HG03103 (cell line): ENCODE measurements at regions not wholly inside any gene's neighbourhood (a gene's known extent, or its start where the extent isn't known, plus 50 kb on each side); places are given as distances from the start of the nearest gene placed in this dataset.
"Not testable (repeated sequence)": the region's sequence is repeated elsewhere in the genome, so short reads cannot be mapped to it uniquely, and the experiment has no call there.

Experiments used
- ATAC-seq: cut with Tn5 transposase; IDR thresholded peaks from one replicate; pipeline ENCODE4 v1.9.1; 2021; ENCODE audit warnings: low read depth; ENCODE audit not compliant: unreplicated experiment

- ATAC-seq = no peak
Observed at GRCh38 chr10:81386817-81387216, 488.2 kb upstream of the NRG3 start.

GRCh38 chr10:81403451-81403850, 471.5 kb upstream of the NRG3 start:
- ATAC-seq = no peak

DNA sequence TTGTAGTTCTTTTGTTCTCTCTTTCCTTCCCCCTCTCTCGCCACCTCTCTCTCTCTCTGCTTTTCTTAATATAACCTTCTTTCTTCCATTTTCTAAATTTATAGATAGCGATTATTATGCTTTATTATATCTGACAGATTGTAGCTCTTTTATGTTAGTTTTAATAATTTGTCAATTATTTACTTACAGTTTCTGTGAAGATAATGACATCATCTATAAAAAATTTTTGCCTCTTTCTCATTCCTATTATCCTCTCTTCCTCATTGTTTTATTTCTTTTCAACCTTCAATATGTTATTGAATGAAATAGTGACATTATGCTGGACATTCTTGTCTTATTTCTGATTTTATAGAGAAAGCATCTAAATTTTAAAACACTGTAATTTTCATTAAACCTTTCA, 469.6 kb upstream of the NRG3 start:
- no peak for ATAC-seq

DNA sequence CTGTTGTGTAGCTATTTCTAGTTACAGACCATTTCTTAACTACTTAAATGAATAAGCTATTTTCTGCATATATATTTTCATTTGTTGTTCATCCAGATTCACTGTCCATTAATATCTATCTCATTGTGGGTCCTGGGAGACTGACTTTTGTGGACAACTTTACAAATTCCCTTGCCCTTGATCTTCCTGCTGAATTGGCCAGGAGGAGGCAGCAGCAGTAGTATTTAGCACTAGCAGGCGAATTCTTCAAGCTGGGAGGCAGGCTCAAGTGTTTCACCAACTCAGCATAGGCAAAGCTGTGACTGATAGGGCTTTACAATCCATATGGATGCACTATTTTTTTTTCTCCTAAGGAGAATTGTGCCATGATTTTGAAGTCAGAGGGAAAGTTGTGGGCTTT, 461.0 kb upstream of the NRG3 start:
- ATAC-seq = no peak

DNA sequence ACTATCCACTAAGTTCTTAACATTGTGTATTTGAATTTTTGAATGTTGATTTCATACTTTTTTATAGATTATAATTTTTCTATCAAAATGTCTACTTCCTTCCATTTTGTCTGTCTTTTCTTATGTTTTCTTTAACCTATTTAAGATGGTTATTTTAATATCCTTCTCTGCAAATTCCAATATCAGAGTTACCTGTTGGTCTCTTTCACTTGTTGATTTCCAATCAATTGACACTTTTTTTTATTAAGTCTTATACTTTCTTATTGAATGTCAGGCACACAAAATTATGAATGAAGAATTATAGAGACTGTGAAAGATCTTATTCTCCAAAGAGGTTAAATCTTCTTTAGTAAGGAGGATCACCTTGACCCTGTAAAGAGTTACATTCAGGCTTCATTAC, 448.3 kb upstream of the NRG3 start:
- ATAC-seq = no peak

DNA sequence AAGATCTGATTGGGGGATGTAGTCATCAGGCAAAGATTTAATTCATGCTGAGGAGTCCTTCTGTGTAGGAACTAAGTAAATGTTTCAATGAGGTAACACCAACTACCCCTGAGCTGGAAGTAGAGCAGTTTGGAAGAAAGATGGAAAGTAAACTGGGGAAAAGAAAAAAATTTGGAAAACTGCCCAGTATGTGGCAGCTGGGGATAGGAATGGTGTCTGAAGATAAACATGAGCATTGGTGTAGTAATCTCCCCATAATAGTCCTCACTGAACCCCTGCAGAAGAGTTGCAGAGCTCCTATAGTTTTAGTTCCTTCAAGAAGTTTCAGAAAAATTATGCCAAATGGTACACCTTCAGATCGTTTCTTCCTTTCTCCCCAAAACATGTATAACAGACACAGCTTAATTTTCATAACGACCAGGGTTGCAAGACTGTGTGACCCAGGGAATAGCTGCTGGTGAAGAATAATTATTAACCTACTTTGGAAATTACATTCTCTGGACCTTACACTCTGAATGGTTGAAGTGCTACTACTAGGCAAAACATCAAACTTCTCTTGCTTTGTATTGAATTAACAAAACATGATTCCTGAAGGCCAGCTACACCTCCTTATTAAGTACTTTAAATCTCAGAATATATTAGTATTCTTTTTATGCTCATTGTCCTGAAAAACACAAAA, 446.4 kb upstream of the NRG3 start:
- ATAC-seq = no peak

DNA sequence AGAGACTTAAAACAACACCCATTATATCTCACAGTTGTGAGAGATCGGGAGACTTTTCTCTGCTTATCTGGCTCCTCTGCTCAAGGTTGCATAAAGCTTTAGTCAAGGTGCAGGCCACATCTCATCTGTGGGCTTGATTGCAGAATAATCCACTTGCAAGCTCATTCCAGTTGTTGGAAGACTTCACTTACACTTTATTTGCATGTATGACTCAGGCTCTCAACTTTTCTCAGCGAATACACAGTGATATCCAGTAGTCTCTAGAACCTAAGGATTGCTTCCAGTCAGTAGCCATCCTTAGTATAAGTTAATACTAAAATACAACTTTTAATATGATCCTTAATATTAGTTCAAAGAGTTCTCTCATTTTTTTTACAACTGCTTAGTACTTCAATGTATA, 435.5 kb upstream of the NRG3 start:
- no peak for ATAC-seq

GRCh38 chr10:81441624-81442023, 433.4 kb upstream of the NRG3 start:
- ATAC-seq = not testable (repeated sequence)

DNA sequence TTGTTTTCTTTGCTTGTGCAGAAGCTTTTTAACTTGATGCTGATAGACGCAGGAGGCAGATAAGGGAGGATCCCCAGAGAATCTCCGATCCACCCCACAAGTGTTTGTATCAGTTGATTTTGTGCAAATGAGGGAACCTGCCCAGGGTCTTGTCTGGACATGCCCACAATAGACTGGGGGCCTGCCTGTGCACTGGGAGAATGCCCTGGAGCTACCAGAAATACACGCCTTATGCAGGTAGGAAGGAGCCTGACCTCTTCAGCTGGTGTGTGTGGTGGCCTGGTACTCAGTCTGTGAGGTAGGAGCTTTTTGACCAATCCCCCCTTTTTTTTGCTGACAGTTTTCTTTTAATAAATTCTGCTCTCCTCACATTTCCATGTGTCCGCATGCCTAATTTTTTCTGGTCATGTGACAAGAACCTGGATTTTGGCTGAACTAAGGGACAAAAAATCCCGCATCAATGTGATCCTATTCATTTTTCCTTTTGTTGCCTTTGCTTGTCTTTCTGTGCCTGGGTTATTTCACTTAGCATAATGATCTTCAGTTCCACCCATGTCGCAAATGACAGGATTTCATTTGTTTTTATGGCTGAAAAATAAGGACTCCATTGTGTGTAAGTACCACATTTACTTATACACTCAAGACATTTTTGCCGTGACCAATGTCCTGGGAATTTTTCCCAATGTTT, 430.6 kb upstream of the NRG3 start:
- no peak for ATAC-seq

DNA sequence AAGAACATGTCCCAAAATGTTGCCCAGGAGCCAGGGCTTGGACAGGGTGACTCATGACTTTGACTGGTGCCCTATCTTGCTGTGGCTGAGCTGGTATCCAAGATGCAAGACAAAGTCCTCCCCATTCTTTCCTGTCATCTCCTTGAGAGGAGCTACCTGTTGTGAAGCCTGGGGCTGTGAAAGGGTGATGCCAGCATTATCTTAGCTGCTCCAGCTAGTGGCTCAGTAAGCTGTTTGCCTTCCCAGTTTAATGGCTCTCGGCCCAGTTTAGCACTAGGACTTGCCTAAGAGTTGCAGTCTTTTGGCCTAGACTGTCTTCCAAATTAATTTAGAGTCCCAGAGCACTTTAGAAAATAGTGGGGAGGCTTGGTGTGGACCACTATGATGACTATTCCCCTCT, 424.3 kb upstream of the NRG3 start:
- ATAC-seq = no peak

DNA sequence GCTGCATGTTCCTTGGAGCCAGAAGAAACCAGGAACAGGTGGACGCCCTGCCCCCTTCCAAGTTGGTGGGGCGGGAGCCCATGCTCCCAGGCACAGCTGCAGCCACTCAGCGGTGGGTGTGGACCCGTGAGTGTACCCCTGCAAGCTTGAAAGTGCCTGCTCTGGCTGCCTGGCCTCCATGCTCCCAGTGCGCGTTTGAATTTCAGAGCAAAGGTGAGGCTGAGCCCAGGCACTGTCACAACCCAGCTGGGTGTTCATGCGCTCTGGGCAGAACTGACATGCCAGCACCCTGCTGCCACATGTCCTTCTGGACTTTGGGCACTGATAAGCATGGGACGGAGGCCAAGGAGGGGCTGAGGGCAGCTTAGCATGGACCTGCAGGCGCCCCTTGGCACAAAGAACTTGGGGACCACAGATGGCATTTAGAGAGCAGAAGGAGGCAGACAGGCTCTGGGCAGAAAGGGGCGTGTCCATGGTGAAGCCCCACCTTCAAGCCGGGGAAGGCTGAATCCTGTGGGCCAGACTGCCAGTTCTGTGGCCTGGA, 402.0 kb upstream of the NRG3 start:
- ATAC-seq = no peak

DNA sequence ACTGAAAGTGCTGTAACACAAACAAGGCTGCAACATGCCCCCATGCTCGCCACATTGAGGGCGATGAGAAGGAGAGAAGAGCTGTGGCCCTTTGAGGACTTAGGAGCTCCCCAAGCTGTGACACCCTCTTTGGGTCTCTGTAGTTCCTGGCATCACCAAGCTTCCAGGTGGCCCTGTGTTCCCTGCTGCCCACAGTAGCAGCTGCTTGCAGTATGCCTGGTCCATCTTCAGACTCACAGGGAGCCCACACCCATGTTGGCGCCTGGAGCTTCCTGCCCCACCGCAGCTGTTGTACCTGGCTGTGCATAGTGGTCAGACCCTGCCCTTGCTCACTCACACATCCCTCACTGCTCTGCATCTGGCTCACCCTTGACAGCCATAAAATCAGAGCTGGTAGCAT, 401.2 kb upstream of the NRG3 start:
- ATAC-seq = no peak

DNA sequence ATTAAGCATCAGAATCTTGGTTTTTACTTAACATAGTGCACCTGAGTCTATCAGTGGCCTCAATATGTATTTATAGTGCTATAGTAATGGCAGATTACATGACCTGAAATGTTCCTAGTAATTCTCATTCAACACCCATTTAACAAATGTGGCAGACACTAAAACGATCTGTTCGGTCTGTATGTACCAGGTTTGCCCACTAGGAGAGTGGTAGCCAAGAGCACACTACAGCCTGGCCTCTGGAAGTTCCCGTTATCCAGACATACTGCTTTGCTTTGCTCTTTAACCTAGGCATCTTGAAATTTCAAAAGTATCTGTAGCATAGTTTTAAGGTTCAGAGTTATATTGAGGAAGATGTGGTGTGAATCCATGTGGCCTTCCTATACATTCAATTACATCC, 395.7 kb upstream of the NRG3 start:
- ATAC-seq = no peak

GRCh38 chr10:81496626-81497025, 378.4 kb upstream of the NRG3 start:
- ATAC-seq = no peak

- no peak for ATAC-seq
Observed at GRCh38 chr10:81498011-81498551, 376.9 kb upstream of the NRG3 start.

DNA sequence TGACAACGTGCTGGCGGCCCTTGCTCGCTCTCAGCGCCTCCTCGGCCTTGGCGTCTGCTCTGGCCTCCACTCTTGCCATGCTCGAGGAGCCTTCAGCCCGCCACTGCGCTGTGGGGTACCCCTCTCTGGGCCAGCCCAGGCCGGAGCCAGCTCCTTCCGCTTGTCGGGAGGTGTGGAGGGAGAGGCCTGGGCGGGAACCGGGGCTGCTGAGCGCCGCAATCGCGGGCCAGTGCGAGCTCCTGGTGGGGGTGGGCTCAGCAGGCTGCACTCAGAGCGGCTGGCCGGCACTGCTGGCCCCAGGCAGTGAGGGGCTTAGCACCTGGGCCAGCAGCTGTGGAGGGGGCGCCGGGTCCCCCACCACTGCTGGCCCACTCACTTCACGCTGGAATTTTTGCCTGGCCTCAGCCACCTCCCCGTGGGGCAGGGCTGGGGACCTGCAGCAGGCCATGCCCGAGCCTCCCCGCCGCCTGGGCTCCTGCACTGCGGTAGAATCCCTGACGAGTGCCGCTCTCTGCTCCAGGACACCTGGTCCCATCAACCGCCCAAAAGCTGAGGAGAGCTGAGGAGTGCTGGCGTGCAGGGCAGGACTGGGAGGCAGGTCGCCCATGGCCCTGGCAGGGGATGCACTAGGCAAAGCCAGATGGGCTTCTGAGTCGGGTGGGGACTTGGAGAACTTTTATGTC, 372.2 kb upstream of the NRG3 start:
- no peak for ATAC-seq

DNA sequence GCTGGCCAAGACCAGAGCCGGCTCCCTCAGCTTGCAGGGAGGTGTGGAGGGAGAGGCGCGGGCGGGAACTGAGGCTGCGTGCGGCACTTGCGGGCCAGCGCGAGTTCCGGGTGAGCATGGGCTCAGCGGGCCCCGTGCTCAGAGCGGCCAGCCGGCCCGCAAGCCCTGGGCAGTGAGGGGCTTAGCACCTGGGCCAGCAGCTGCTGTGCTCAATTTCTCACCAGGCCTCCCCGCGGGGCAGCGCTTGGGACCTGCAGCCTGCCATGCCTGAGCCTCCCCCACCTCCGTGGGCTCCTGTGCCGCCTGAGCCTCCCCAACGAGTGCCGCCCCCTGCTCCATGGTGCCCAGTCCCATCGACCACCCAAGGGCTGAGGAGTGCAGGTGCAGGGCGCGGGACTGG, 369.2 kb upstream of the NRG3 start:
- ATAC-seq = not testable (repeated sequence)

DNA sequence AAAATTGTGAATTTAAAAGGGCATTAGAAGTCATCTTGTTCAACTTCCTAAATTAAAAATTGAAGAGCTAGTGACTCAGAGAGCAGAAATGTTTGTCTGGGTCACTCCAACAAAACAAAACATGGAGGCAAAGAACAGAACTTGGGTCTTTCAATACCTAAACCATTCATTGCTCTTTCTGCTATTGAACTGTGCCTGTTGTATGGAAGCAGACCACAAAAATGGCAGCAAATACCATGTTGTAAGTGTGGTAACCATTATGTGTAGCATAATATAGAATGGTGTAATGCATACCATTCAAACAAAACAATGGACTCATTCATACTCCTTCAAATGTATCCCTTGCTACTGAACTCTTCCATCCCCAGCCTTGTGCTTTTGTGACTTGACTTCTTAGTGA, 360.2 kb upstream of the NRG3 start:
- ATAC-seq = no peak

DNA sequence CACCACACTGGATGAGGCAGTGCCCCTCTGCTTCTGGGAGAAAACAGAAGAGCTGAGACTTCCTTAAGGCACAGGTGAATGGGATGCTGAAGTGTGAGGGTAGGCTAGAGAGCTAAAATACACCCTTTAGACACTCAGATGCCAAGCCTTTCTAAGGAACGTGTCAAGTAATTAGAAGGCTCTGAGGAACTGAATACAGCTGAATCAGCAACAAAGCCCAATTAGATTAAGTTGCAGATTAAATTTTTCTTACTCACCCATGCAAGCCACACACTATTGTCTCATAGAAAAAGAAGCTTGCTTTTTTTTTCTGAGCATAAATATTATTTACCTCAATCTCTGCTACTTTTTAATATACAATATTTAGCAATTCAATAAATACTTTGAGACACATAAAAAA, 354.3 kb upstream of the NRG3 start:
- no peak for ATAC-seq

GRCh38 chr10:81524467-81524866, 350.5 kb upstream of the NRG3 start:
- no peak for ATAC-seq

GRCh38 chr10:81532403-81532802, 342.6 kb upstream of the NRG3 start:
- no peak for ATAC-seq
